GM12874 (cell line): ENCODE measurements at regions not wholly inside any gene's neighbourhood (a gene's known extent, or its start where the extent isn't known, plus 50 kb on each side); places are given as distances from the start of the nearest gene placed in this dataset.

Source experiments
- CTCF ChIP-seq: IDR thresholded peaks from 2 replicates; pipeline ENCODE4 v1.5.1; 2011; ENCODE audit warnings: low read depth, mild to moderate bottlenecking, control low read depth, low read length, moderate library complexity; ENCODE audit not compliant: insufficient read depth

GRCh38 chr11:128327274-128327673 lies 260.1 kb downstream of the ETS1 start:
- no peak for TF ChIP-seq CTCF

DNA sequence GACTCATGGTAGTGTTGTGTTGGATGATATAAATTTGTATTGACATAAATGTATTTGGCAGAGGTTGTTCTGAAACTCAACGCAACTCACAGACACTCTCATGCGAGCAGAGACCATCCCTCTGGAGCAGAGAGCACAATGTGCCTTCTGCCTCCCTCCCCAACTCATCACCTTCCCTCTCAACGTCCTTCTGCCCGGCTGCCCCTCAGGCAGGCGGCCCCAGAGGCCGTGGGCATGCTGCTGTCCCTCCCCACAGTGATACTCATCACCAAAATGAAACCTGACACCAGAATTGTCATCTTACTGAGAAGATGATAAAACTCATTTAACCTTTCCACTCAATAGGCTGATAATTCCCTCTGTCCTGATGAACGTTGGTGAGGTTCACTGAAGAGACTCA lies 260.6 kb downstream of the ETS1 start:
- TF ChIP-seq CTCF: no peak

GRCh38 chr11:128324531-128325141 lies 262.7 kb downstream of the ETS1 start:
- TF ChIP-seq CTCF: no peak

DNA sequence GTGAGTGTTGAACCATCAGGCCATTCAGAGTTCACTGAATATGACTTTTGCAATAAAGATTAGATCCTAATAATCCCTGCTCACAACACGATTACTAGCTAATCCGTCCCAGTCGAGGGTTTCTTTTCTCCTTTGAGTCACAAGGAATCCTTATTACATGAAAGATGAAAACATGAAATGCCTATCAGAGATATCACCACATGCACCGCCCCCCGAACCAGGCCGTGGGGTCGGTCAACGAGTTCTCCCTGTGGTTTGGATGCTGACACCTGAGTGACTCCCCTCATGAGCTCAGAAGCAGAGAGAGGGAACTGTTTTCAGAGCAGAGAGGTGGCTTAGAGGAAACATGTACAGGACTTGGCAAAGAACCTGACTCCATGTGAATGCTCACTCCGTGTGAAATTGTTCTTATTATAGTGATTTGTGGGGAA lies 263.3 kb downstream of the ETS1 start:
- no peak for TF ChIP-seq CTCF

DNA sequence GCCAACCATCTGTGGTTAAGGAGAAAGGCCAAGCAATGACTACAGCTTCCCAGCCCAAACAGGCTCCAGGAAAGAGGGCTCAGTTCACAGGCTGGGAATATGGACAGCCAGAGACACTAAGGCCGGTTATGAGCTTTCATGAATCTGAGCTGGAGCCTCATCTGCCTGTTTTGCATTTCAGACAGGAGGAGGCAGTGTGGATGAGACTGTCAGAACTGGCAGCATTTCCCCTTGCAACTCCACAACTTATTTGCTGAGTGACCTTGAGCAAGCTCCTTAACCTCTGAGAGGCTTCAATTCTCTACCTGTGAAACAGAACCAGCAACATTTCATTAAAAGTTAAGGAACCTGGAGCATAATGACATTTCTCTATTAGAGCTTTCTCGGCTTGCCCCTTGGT lies 264.0 kb downstream of the ETS1 start:
- TF ChIP-seq CTCF: peak; percentile 52

GRCh38 chr11:128318856-128319474 lies 268.4 kb downstream of the ETS1 start:
- TF ChIP-seq CTCF: no peak

GRCh38 chr11:128316541-128317227 lies 270.7 kb downstream of the ETS1 start:
- TF ChIP-seq CTCF: no peak
